Loucy (cell line): ENCODE measurements at regions not wholly inside any gene's neighbourhood (a gene's known extent, or its start where the extent isn't known, plus 50 kb on each side); places are given as distances from the start of the nearest gene placed in this dataset.

Experiments
- EZH2phosphoT487 ChIP-seq: fragments of 200-600 bp; IDR thresholded peaks from 2 replicates; pipeline ENCODE4 v1.6.1; 2018; ENCODE audit warnings: antibody characterized with exemption, mild to moderate bottlenecking, moderate library complexity, borderline replicate concordance
- TF ChIP-seq, protein P1 (sequence below): fragments of 200-600 bp; sonication (generic); conservative IDR thresholded peaks from 2 replicates; pipeline ENCODE4 v1.5.1; 2014; ENCODE audit warnings: mild to moderate bottlenecking, antibody characterized with exemption, low read length

DNA sequence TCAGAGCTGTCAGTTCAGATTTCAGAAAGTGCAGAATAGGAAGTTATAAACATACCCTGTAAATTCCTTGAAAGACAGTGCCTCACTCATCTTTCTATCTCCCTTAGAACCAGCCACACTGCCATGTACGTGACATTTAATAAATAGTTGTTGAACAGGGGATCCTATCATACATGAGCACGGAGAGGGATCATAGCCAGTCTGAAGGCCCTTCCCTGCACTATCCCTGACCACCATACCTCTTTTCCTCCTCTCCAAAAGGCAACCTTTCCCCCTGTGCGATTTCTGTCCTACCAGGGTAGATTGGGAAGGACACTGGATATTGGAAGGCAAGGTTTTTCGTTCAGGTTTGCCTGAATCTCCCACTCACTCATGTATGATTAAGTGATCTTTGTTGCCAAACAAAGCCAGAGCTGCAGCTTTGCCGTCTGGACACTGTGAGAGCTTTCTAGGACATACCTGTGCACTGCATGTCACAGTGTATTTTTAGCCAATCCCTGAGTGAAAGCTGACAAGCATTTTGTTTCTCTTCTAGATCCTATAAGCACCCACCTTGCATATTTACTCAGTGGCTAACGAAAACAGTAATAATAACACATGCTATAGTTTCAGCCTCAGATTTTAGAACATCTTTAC, 986.5 kb upstream of the WWC1 start:
- TF ChIP-seq, protein P1, sequence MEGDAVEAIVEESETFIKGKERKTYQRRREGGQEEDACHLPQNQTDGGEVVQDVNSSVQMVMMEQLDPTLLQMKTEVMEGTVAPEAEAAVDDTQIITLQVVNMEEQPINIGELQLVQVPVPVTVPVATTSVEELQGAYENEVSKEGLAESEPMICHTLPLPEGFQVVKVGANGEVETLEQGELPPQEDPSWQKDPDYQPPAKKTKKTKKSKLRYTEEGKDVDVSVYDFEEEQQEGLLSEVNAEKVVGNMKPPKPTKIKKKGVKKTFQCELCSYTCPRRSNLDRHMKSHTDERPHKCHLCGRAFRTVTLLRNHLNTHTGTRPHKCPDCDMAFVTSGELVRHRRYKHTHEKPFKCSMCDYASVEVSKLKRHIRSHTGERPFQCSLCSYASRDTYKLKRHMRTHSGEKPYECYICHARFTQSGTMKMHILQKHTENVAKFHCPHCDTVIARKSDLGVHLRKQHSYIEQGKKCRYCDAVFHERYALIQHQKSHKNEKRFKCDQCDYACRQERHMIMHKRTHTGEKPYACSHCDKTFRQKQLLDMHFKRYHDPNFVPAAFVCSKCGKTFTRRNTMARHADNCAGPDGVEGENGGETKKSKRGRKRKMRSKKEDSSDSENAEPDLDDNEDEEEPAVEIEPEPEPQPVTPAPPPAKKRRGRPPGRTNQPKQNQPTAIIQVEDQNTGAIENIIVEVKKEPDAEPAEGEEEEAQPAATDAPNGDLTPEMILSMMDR = no peak
- TF ChIP-seq EZH2phosphoT487 = no peak
